ACC112 (cell line): ENCODE measurements at regions not wholly inside any gene's neighbourhood (a gene's known extent, or its start where the extent isn't known, plus 50 kb on each side); places are given as distances from the start of the nearest gene placed in this dataset.

Experiments used
- H2AFZ ChIP-seq: fragments of 200-600 bp; sonication (generic); one replicate; pipeline ENCODE4 v1.6.0; 2017; ENCODE audit warnings: antibody characterized with exemption, low read length; ENCODE audit not compliant: unreplicated experiment
- H3K27ac ChIP-seq: fragments of 200-600 bp; sonication (generic); 2 replicates; pipeline ENCODE4 v1.5.1; 2014; ENCODE audit warnings: low read depth, mild to moderate bottlenecking, antibody characterized with exemption, low read length, moderate library complexity
- H3K27me3 ChIP-seq: fragments of 200-600 bp; sonication (generic); 2 replicates; pipeline ENCODE4 v1.6.1; 2014; ENCODE audit warnings: mild to moderate bottlenecking, antibody characterized with exemption, low read length, moderate library complexity, mixed read lengths; ENCODE audit not compliant: insufficient read depth
- H3K36me3 ChIP-seq: fragments of 200-600 bp; sonication (generic); 2 replicates; pipeline ENCODE4 v1.6.1; 2016; ENCODE audit warnings: mild to moderate bottlenecking, antibody characterized with exemption, low read length, moderate library complexity, mixed read lengths; ENCODE audit not compliant: insufficient read depth
- H3K4me1 ChIP-seq: fragments of 200-600 bp; sonication (generic); one replicate; pipeline ENCODE4 v1.6.1; 2016; ENCODE audit warnings: low read length, mixed read lengths; ENCODE audit not compliant: insufficient read depth, unreplicated experiment, control insufficient read depth
- H3K4me3 ChIP-seq: fragments of 200-600 bp; sonication (generic); 2 replicates; pipeline ENCODE4 v1.5.1; 2014; ENCODE audit warnings: mild to moderate bottlenecking, low read depth, low read length
- H3K79me2 ChIP-seq: fragments of 200-600 bp; sonication (generic); one replicate; pipeline ENCODE4 v1.6.0; 2016; ENCODE audit warnings: low read length; ENCODE audit not compliant: control insufficient read depth, unreplicated experiment, insufficient read depth

DNA sequence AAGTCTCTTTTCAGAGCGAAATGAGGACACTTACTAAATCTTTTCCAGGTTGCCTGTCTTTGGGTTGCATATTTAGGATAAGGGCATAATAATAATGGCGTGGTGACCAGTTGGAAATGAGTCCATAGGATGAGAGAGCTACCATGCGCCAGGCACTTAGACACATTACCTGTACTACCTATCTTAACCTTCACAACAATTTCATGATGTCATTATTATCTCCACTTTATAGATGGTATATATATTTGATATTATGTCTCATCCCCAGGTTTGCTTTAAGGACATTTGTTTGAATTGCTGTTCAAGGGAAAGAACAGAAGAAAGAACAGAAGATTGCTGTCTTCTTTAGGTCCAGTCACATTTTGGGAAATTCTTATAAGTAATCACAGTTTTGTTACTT is 182.0 kb upstream of the STARD13 start:
- no peaks in the 10 kb centered on the region for H3K36me3 ChIP-seq
- no peak overlapping the region for H3K27ac ChIP-seq

DNA sequence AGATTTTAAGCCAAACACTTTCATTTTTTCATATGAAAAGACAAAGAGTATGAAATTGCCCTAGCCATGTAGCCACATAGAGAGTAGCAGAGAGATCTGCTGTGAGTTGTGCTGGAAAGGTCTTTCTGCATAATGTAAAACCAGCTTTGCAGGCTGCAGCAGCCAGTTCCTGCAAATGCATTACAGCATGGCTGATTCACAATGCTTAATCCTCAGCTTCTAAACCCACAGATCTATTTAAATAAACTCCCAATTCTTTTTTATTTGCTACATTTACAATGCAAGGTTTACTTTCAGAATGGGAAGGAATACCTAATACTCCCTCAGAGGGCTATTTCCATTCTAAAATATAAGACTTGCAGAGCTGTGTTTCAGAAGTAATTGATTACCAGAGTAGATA is 185.6 kb upstream of the STARD13 start:
- H3K27ac ChIP-seq = no peak overlapping the region
- no peaks in the 10 kb centered on the region for H3K79me2 ChIP-seq
- no peak overlapping the region for H2AFZ ChIP-seq
- no peak overlapping the region for H3K4me3 ChIP-seq
- H3K4me1 ChIP-seq = no peaks in the 10 kb centered on the region
- no peaks in the 10 kb centered on the region for H3K36me3 ChIP-seq
- H3K27me3 ChIP-seq = no peaks in the 10 kb centered on the region

More for the DNA sequence above, 182.0 kb upstream of the STARD13 start:
- no peaks in the 10 kb centered on the region for H3K4me1 ChIP-seq
- no peaks in the 10 kb centered on the region for H3K27me3 ChIP-seq
- no peaks in the 10 kb centered on the region for H3K79me2 ChIP-seq
- H2AFZ ChIP-seq = no peak overlapping the region
- H3K4me3 ChIP-seq = no peak overlapping the region

DNA sequence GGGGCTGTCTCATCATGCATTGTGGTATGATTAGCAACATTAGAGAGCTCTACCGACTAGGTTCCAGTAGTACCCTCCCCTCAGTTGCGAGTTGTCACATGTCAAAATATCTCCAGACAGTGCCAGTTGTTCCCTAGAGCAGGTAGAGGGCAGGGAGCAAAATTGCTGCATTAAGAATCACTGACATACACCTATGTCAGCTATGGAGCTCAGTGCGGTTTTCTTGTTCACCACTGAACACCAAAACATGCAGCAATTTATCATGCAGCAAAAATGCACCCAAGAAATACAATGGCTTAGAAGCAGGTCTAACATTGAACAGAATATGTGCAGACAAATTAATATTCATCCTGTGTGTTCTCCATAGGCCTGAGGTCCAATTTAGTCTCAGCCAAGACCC is 186.9 kb upstream of the STARD13 start:
- Histone ChIP-seq H3K4me3 (no peak overlapping the region), H3K27me3 (no peaks in the 10 kb centered on the region), H2AFZ (no peak overlapping the region), H3K27ac (no peak overlapping the region), H3K36me3 (no peaks in the 10 kb centered on the region), H3K4me1 (no peaks in the 10 kb centered on the region), H3K79me2 (no peaks in the 10 kb centered on the region)

DNA sequence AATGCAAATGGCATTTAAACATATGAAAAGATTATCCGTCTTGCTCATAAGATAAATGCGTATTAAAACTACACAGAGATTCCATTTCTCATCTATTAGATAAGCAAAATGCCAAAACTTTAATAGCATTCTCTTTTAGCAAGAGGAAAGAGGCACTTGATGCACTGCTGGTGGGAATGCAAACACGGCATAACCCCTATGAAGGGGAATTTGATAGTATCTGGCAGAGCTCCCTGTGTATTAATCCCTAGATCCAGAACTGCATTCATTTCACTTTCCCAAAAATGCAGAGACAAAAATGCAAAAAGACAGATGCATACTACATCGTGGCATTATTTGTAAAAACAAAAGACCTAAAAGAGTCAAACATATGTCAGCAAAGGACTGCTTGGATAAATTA is 193.6 kb upstream of the STARD13 start:
- H3K4me1 ChIP-seq = no peaks in the 10 kb centered on the region
- no peak overlapping the region for H3K4me3 ChIP-seq

DNA sequence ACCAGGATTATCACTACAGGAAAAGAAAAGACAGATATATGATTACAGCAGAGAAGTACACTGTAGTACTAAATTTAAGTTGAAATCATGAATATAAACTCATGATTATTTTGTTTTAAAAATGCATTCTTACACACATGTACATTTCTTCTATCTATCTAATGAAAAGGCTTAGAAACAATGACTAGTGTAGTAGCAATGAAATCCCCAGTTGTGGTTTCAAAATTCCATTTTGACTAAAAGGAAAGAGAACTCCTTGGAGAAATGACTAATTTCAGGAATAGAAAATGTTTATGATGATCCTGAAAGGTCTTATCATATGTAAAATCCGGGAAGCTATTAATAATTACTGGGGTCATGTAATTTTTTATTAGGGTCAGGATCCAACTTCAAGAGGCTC is 195.0 kb upstream of the STARD13 start:
- H3K36me3 ChIP-seq = no peaks in the 10 kb centered on the region
- no peaks in the 10 kb centered on the region for H3K27me3 ChIP-seq
- H3K4me1 ChIP-seq = no peaks in the 10 kb centered on the region
- no peak overlapping the region for H2AFZ ChIP-seq
- H3K27ac ChIP-seq = no peak overlapping the region
- H3K4me3 ChIP-seq = no peak overlapping the region
- no peaks in the 10 kb centered on the region for H3K79me2 ChIP-seq

More for the DNA sequence above, 193.6 kb upstream of the STARD13 start:
- H3K27ac ChIP-seq = no peak overlapping the region
- H3K36me3 ChIP-seq = no peaks in the 10 kb centered on the region
- no peak overlapping the region for H2AFZ ChIP-seq
- H3K27me3 ChIP-seq = no peaks in the 10 kb centered on the region
- H3K79me2 ChIP-seq = no peaks in the 10 kb centered on the region

DNA sequence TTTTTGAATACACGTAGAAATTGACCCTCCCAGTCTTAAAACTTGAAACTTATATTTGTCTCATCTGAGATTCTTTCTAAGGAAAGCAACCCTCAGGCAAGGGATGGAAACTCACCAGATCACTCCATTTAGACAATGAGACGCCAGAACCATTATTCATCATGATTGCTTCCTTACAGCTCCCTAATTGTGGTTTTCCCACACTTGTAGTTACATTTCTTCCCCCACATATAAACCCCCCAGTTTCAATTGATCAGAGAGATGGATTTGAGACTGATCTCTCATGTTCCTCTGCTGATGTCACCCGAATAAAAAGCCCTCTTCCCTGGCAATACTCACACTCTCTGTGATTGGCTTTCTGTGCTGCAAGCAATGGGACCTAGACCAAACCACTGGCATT is 197.9 kb upstream of the STARD13 start:
- Histone ChIP-seq H3K27me3 (no peaks in the 10 kb centered on the region), H3K36me3 (no peaks in the 10 kb centered on the region), H3K4me1 (peaks cover 7% of the 10 kb centered on the region), H3K79me2 (no peaks in the 10 kb centered on the region), H3K4me3 (no peak overlapping the region), H2AFZ (no peak overlapping the region), H3K27ac (no peak overlapping the region)

DNA sequence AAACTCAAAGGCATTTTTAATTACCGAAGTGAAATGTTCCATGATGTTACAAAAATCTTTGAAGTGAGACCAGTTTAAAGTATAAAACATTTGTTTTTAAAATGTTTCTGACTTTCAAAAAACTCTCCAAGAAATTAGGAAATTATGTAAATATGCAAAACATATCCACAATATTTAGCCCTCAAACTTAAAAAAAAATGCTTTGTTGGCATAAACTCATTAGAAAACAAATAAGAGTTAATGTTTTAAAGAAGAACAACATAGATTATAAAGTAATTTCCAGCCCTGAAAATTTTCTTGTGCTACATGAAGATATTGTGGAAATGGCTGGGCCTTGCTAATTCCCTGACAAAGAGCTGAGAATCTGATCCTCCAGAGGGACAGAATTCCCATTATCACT is 199.7 kb upstream of the STARD13 start:
- Histone ChIP-seq H3K27ac (no peak overlapping the region), H3K4me1 (peaks cover 7% of the 10 kb centered on the region), H3K79me2 (no peaks in the 10 kb centered on the region), H3K36me3 (no peaks in the 10 kb centered on the region), H3K27me3 (no peaks in the 10 kb centered on the region), H3K4me3 (no peak overlapping the region), H2AFZ (no peak overlapping the region)

DNA sequence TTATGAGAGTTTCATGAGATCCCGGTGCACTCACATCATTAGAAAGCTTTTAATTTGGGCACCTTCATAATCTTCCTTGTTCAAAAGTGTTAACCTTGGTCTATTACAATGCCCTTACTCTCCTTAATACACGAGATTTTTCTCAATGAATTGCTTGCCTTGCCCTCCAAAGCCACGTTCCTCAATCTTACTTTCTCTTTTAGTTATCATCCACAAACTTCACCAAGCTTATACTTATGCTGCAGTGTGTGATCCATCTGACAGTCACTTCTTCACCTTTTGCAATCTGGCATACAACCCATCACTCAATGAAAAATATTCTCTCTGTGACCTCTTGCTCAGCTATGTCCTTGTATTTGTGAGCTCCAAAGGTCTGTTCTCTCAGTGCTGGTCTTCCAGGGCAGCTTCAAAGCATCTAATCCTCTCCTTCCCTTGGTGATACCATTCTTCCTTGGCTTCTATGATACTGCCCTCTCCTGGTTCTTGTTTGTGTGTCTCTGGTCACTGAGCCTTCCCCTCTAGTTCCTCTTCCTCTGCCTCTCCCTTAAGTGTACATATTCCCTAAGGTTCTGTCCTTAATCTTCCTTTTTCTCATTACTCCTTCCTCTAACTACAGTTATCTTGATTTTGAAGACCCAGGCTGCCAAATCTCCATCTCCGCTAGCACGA is 202.2 kb upstream of the STARD13 start:
- H3K27ac ChIP-seq = peak overlapping the region; percentile 19
- peaks cover 7% of the 10 kb centered on the region for H3K4me1 ChIP-seq
- H2AFZ ChIP-seq = peak overlapping the region; percentile 98
- H3K27me3 ChIP-seq = no peaks in the 10 kb centered on the region
- H3K36me3 ChIP-seq = no peaks in the 10 kb centered on the region
- H3K4me3 ChIP-seq = peak overlapping the region; percentile 78
- no peaks in the 10 kb centered on the region for H3K79me2 ChIP-seq

DNA sequence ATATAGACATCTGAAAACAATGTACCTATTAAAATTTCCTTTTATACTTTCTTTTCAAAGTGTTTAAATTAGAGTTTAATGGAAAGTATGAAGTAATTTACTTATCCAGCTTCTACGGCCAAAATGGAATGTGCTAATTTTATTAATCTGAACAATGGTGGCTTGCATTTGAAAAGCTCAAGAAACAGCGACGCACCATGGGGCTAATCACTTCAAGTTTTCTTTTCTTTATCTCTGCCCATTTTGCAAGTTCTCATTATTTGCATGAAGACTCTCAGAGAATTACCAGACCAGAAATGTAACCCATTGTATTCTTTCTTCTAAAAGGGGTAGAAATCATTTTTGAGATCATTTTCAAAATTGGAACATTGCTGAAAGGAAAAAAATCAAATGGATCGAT is 204.0 kb upstream of the STARD13 start:
- no peak overlapping the region for H3K27ac ChIP-seq
- no peak overlapping the region for H2AFZ ChIP-seq
- no peaks in the 10 kb centered on the region for H3K79me2 ChIP-seq
- H3K4me1 ChIP-seq = peaks cover 18% of the 10 kb centered on the region
- H3K27me3 ChIP-seq = no peaks in the 10 kb centered on the region
- H3K4me3 ChIP-seq = no peak overlapping the region
- no peaks in the 10 kb centered on the region for H3K36me3 ChIP-seq

DNA sequence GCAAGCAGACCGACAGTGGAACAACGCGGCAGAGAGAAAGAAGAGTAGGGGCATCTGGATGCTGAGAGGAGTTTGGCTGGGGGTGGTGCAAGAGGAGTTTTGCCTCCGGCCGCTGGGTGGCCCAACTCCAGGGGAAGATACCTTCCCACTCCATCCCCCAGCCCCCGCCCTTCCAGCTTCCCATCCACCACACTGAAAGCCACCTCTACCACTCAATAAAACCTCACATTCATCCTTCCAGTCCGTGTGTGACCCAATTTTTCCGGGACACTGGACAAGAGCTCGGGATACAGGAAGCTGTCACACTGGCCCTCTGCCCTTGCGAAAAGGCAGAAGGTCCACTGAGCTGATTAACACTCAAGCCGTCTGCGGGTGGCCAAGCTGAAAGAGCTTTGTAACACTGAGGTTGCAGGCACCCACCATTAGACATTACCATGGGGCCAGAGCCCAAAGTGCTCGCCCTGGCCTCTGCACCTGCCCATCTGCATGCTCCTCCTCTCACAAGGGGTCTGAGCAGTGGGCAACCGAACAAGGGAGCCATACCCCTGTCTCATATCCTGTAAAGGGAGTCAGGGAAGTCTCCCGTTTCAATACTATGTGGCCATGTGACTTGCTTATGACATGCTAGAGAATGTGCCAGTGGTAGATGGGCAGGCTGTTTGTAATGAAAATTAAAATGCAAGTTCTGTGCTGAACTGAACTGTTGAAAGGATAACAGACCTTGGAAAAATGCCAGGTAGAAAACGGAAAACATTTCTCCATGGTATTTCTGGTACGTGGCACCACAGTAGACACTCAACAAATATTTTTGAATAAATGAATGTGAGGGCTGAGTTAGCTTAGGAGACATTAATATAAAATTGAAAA is 205.1 kb upstream of the STARD13 start:
- Histone ChIP-seq H3K27ac (no peak overlapping the region), H3K36me3 (no peaks in the 10 kb centered on the region), H3K4me3 (no peak overlapping the region), H2AFZ (peak overlapping the region; percentile 42), H3K4me1 (peaks cover 28% of the 10 kb centered on the region), H3K27me3 (no peaks in the 10 kb centered on the region), H3K79me2 (no peaks in the 10 kb centered on the region)
